HG02973 (cell line): ENCODE measurements at regions not wholly inside any gene's neighbourhood (a gene's known extent, or its start where the extent isn't known, plus 50 kb on each side); places are given as distances from the start of the nearest gene placed in this dataset.
"Not testable (repeated sequence)": the region's sequence is repeated elsewhere in the genome, so short reads cannot be mapped to it uniquely, and the experiment has no call there.

Source experiments
- ATAC-seq: cut with Tn5 transposase; IDR thresholded peaks from one replicate; pipeline ENCODE4 v1.9.1; 2021; ENCODE audit warnings: moderate library complexity; ENCODE audit not compliant: unreplicated experiment

- no peak for ATAC-seq
Observed at GRCh38 chr3:152148579-152148978, 120.2 kb upstream of the MBNL1 start.

GRCh38 chr3:152149832-152150231, 118.9 kb upstream of the MBNL1 start:
- no peak for ATAC-seq

DNA sequence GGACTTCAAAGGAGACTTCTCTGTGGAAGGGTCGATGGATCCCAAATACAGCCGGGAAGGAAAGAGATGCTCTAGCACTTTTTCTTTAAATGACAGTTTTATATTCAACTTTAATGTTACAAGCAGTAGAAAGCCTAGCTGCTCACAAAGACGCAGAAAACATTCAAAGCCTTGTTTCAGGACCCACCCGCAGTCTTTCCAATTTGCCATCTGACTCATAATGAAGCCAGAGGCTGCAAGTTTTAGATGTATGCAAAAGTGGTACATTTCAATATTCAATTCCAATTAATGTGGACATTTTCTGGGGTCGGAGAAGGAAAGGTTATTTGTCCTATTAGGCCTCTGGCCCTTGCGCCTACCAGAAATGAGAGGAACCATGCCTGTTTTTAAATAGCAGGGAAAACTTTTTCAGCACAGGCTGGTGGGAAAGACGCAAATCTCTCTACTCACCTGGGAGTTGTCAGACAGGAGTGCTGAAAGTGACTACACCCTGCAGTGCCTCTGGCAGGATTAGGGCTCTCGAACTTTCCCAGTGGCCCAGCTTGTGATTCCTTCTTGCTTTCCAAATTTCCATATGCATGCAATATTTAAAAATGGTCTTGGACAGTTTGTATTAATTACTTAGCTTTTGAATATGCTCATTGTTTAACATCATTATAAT, 117.4 kb upstream of the MBNL1 start:
- no peak for ATAC-seq

- not testable (repeated sequence) for ATAC-seq
Observed at GRCh38 chr3:152151877-152152765, 116.6 kb upstream of the MBNL1 start.

- not testable (repeated sequence) for ATAC-seq
Observed at GRCh38 chr3:152153115-152153514, 115.6 kb upstream of the MBNL1 start.

DNA sequence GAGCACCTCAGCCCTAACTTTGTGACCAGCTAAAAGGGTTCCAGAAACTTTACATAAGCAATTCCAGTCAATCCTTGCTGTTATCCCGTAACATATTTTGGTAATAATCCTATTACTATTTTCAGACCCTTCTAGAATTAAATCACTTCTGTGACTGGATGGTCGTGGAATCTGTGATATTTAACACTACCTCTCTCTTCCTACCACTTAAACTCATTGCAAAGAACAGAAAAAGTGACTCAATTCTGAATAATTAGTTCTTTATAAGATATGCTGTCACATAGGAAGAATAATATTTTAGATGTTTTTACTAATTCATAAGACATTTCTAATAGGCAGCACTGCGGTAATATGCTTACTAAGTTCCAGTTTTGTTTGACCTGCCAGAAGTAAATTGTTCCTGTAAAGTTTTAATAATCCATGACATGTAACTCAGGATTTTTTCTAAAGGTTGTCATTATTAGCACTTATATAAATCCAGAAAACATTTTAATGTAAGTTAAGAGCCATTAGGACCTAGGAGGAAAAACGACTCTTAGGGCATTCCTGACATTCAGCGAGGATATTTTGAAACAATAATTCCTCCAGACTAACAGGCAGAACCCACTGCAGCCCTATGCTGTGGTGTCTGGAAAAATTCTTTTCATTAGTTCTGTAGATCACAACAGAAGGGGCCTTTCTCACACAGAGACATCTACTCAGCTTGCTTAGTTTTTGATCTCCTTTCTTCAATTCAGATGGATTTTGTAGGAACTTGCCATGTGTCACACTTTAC, 113.3 kb upstream of the MBNL1 start:
- ATAC-seq = no peak

DNA sequence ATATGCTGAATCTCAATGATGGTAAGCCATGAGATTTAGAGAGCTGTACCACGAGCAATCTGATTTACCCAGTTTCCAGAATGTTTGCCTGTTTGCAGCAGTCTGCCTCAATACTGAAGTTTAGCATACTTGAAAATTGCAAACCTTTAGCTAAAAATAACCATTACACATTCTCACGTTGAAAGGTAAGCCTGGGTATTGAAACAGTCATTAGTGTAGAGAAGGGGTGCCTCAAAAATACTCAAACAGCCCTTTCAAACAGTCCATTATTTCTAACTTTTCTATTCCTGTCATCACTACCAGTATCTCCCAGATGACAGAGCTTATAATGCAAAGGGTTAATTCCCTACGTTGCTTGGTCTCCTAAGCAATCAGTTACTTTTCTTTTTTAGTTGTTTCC, 111.8 kb upstream of the MBNL1 start:
- ATAC-seq = no peak

- ATAC-seq = no peak
Observed at GRCh38 chr3:152157337-152157736, 111.4 kb upstream of the MBNL1 start.

- no peak for ATAC-seq
Observed at GRCh38 chr3:152159328-152159727, 109.4 kb upstream of the MBNL1 start.

GRCh38 chr3:152160350-152161011, 108.2 kb upstream of the MBNL1 start:
- ATAC-seq = no peak

DNA sequence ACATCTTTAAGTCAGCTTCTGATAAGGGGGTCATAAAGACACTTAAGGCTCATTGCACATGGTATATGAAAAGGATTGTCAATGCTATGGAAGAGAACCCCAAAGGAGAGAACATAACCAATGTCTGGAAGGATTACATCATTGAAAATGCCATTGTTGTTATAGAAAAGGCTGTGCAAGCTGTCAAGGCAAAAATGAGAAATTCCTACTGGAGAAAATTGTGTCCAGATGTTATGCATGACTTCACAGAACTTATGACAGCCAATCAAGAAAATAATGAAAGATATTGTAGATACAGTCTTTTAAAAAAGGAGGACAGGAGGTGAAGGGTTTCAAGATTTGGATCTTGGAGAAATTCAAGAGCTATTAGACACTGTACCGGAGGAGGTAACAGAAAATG, 96.3 kb upstream of the MBNL1 start:
- no peak for ATAC-seq

DNA sequence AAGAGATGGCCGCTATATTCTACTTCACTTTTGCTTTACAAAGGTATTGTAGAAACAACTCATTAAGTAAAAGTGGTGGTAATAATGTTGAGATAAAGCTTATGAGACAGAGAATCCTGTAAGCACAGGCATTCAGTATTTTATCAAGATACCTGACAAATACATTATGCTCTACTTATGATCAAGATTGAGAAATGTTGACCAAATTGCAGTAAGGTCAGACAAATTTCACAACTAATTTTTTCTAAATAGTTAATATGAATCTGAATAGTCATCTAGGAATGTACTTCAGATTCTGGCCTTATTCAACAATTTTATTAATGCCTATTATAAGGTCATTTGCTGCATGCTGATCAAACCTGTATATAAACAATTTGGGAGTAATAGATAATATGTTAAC, 95.1 kb upstream of the MBNL1 start:
- ATAC-seq = no peak

- ATAC-seq = no peak
Observed at GRCh38 chr3:152174876-152175527, 93.7 kb upstream of the MBNL1 start.

DNA sequence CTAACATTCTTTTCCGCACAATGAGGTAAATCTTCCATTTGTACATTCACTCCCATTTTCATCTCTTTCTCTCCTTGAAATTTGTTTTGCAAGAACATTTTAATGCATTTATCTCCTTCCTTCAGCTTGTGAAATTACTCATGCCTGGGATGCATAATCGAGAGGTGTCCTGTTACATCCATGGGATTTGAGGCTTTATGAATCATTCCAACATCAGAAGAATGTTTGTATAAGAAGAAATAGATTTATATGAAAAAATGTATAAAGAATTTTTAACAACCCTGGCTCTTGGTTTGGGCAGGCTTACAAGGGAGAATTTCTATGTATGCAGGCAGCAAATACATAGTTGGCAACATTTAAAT, 93.2 kb upstream of the MBNL1 start:
- ATAC-seq = no peak

- ATAC-seq = no peak
Observed at GRCh38 chr3:152176241-152176640, 92.5 kb upstream of the MBNL1 start.

GRCh38 chr3:152176998-152177397, 91.7 kb upstream of the MBNL1 start:
- ATAC-seq = no peak

- ATAC-seq = peak; percentile 95
Observed at GRCh38 chr3:152177757-152178156, 91.0 kb upstream of the MBNL1 start.

DNA sequence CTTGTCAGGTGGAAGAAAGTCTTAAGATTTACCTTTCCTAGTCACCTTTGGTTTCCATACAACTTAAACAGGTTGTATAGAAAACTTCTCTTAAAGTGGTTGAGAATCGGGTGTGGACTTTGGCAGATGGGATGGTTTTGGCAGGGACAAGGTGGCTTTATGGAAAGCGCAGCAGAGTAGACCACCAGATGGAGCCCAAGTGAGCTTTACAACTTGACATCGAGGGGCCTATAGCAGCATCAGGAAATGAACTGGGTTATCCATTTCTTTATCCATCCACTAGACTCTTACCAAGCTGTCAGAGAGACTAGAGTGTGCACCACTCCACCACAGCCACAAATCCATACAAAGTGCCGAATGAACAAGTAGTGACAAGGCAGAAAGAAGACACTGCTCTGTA, 85.3 kb upstream of the MBNL1 start:
- ATAC-seq = no peak

DNA sequence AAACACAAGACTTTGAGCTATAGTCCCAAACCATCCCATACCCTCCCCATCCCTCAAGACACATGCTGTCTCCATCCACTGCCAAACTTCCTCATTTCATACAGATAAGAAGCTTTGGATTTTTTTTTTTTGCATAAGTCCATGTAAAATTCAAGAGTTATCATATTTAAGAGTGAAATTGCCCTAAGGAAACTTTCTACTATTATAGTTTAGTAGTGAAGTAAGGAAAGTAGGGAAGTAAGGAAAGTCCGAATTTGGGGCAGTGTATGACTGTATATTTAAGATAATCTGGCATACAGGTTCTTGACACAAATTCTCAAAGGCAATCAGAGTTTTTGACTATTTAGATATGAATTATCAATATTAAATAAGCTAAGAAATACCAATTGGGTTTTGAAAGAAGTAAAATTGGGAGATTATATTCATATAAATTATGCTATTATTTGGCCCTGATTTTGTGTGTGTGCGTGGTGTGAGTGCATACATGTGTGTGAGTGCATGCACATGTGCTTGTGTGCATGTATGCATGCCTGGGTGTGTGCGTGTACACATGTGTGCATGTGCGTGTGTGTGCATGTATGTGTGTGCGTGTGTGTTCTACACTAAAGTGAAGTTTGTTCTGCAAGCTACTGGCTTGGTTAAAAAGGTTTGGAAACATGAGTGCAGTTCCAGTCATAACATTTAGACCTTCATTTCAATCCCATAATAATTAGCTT, 83.6 kb upstream of the MBNL1 start:
- ATAC-seq = no peak
